B cell (primary cell): ENCODE measurements at regions not wholly inside any gene's neighbourhood (a gene's known extent, or its start where the extent isn't known, plus 50 kb on each side); places are given as distances from the start of the nearest gene placed in this dataset.

Experiments
- ATAC-seq: fragments of 200-7000 bp; cut with Tn5 transposase; one replicate; pipeline ENCODE4 v1.10.0; 2021; ENCODE audit warnings: low read depth, mild to moderate bottlenecking, moderate number of reproducible peaks, moderate library complexity
- CTCF ChIA-PET: fragments of 350-600 bp; sonication (Branson Sonifier 250); formaldehyde crosslinking; loops from one replicate; lab custom pipeline; 2021; ENCODE audit warnings: antibody characterized with exemption, inconsistent platforms; lab: Charles Lee
- POLR2A ChIA-PET: fragments of 350-600 bp; sonication (Branson Sonifier 250); formaldehyde crosslinking; loops from one replicate; lab custom pipeline; 2021; ENCODE audit warnings: antibody characterized with exemption; lab: Charles Lee
- DNase-seq: peaks from one replicate; pipeline ENCODE4 v3.0.0; 2013
- H2AFZ ChIP-seq: 2 replicates; pipeline ENCODE4 v1.6.1; 2012; ENCODE audit warnings: mild to moderate bottlenecking, low read depth, low read length; ENCODE audit not compliant: insufficient read depth, poor library complexity, severe bottlenecking
- H3K27ac ChIP-seq, 2 donors: 1 replicate in 1 of 2; 2 replicates in 1 of 2; pipeline ENCODE4 v1.5.1; 2012 to 2013; ENCODE audit warnings: low read length in 2 of 2, mild to moderate bottlenecking in 2 of 2, moderate library complexity in 1 of 2
- H3K27me3 ChIP-seq, 4 experiments: fragments of 200-600 bp in 1 of 4; sonication (generic) in 1 of 4; replicated peaks in 1 of 4; 1 replicate in 2 of 4; 2 replicates in 2 of 4; pipeline versions ENCODE4 v1.6.1 to v1.7.0; 2013 to 2016; ENCODE audit warnings: low read length in 3 of 4, mild to moderate bottlenecking in 2 of 4, mixed read lengths in 1 of 4, moderate library complexity in 1 of 4; ENCODE audit not compliant: insufficient read depth in 4 of 4, control insufficient read depth in 3 of 4; ENCODE audit errors: control extremely low read depth in 1 of 4
- H3K36me3 ChIP-seq, 2 experiments: replicated peaks in 1 of 2; 1 replicate in 1 of 2; 2 replicates in 1 of 2; pipeline versions ENCODE4 v1.6.1 to v1.7.1; 2013; ENCODE audit warnings: low read length in 1 of 2; ENCODE audit not compliant: insufficient read depth in 2 of 2, control insufficient read depth in 1 of 2; ENCODE audit errors: control extremely low read depth in 1 of 2, extremely low read depth in 1 of 2
- H3K4me1 ChIP-seq, 2 donors: fragments of 200-600 bp in 1 of 2; sonication (generic) in 1 of 2; 1 replicate in 1 of 2; 2 replicates in 1 of 2; pipeline versions ENCODE4 v1.5.1 to v1.6.1; 2013 to 2017; ENCODE audit warnings: low read length in 2 of 2; ENCODE audit not compliant: control insufficient read depth in 2 of 2, insufficient read depth in 2 of 2
- H3K4me2 ChIP-seq: replicated peaks from 2 replicates; pipeline ENCODE3; 2012; ENCODE audit warnings: mild to moderate bottlenecking, low read depth, low read length; ENCODE audit not compliant: poor library complexity, severe bottlenecking
- H3K4me3 ChIP-seq, 5 experiments: fragments of 200-600 bp in 1 of 5; sonication (generic) in 1 of 5; 1 replicate in 3 of 5; 2 replicates in 2 of 5; pipeline versions ENCODE4 v1.5.1 to v1.7.0; 2011 to 2016; ENCODE audit warnings: low read length in 4 of 5, mild to moderate bottlenecking in 4 of 5, low read depth in 2 of 5, control low read depth in 1 of 5, moderate library complexity in 1 of 5; ENCODE audit not compliant: insufficient read depth in 1 of 5; ENCODE audit errors: control extremely low read depth in 1 of 5, extremely low read depth in 1 of 5
- H3K79me2 ChIP-seq: fragments of 200-600 bp; sonication (generic); one replicate; pipeline ENCODE4 v1.6.0; 2016; ENCODE audit warnings: low read length; ENCODE audit not compliant: control insufficient read depth, insufficient read depth
- H3K9ac ChIP-seq: fragments of 200-600 bp; sonication (generic); 2 replicates; pipeline ENCODE4 v1.6.1; 2017; ENCODE audit warnings: mild to moderate bottlenecking, low read length, moderate library complexity
- H3K9me3 ChIP-seq, 3 donors: one replicate each; pipeline versions ENCODE4 v1.6.1 to v1.7.1; 2013; ENCODE audit warnings: low read length in 2 of 3; ENCODE audit not compliant: control insufficient read depth in 2 of 3, insufficient read depth in 1 of 3; ENCODE audit errors: control extremely low read depth in 1 of 3
- H4K20me1 ChIP-seq: 2 replicates; pipeline ENCODE4 v1.6.0; 2012; ENCODE audit warnings: mild to moderate bottlenecking, low read length; ENCODE audit not compliant: insufficient read depth, control insufficient read depth, poor library complexity, severe bottlenecking
- H3K27ac Mint-ChIP-seq: one replicate; pipeline ENCODE4 v1.8.0; 2021; ENCODE audit warnings: mixed read lengths
- H3K27me3 Mint-ChIP-seq: one replicate; pipeline ENCODE4 v1.8.0; 2021; ENCODE audit warnings: mixed read lengths
- H3K4me1 Mint-ChIP-seq: one replicate; pipeline ENCODE4 v1.8.0; 2021; ENCODE audit warnings: mixed read lengths
- H3K4me3 Mint-ChIP-seq: one replicate; pipeline ENCODE4 v1.8.0; 2021; ENCODE audit warnings: mixed read lengths
- H3K9me3 Mint-ChIP-seq: one replicate; pipeline ENCODE4 v1.8.0; 2022; ENCODE audit warnings: mixed read lengths; ENCODE audit not compliant: insufficient read depth
- CTCF ChIP-seq: fragments of 200-600 bp; IDR thresholded peaks from one replicate; pipeline ENCODE4 v1.8.0; 2022; ENCODE audit warnings: antibody characterized with exemption, mild to moderate bottlenecking
- EZH2 ChIP-seq: IDR thresholded peaks from 2 replicates; pipeline ENCODE4 v1.6.1; 2012; ENCODE audit warnings: borderline replicate concordance, low read depth, mild to moderate bottlenecking, moderate library complexity, low read length; ENCODE audit not compliant: insufficient read depth, poor library complexity, severe bottlenecking
- whole genome bisulfite sequencing: methylation state at CpG from one replicate; pipeline ENCODE4 v1.1.5; 2013; ENCODE audit warnings: missing lambda C conversion rate; ENCODE audit not compliant: insufficient coverage; 5-methylcytosine and 5-hydroxymethylcytosine counted together
- intact Hi-C: fragments of 100-400 bp; cut with micrococcal nuclease; formaldehyde crosslinking; loops from one replicate; pipeline ENCODE4 v1.10.0; 2022

- POLR2A ChIA-PET, result no interaction called here
- CTCF ChIA-PET, result no interaction called here
- no peaks in the 10 kb centered on the region for H3K4me1 Mint-ChIP-seq
- DNase-seq, result no peak
- WGBS, result no CpG with 5 or more reads among the region's 1 CpG
- no peak overlapping the region for H3K27ac Mint-ChIP-seq
- H3K4me3 Mint-ChIP-seq, result no peak overlapping the region
- Histone ChIP-seq H3K4me1 (no peaks in the 10 kb centered on the region), H3K36me3 (no peaks in the 10 kb centered on the region), H2AFZ (no peak overlapping the region), H3K27ac (no peak overlapping the region), H3K4me2 (no peak overlapping the region), H3K4me3 (no peak overlapping the region), H3K79me2 (no peaks in the 10 kb centered on the region), H4K20me1 (no peaks in the 10 kb centered on the region), H3K9ac (no peak overlapping the region), H3K9me3 (no peaks in the 10 kb centered on the region), H3K27me3 (no peaks in the 10 kb centered on the region)
- ATAC-seq, result no peak
- intact Hi-C loops, result no loop called here
- H3K27me3 Mint-ChIP-seq, result peaks cover 3% of the 10 kb centered on the region
- TF ChIP-seq EZH2 (no peak), CTCF (no peak)
- peaks cover 2% of the 10 kb centered on the region for H3K9me3 Mint-ChIP-seq
These were observed 150.3 kb downstream of the C16orf95 start for GRCh38 chr16:87166934-87167333.

DNA sequence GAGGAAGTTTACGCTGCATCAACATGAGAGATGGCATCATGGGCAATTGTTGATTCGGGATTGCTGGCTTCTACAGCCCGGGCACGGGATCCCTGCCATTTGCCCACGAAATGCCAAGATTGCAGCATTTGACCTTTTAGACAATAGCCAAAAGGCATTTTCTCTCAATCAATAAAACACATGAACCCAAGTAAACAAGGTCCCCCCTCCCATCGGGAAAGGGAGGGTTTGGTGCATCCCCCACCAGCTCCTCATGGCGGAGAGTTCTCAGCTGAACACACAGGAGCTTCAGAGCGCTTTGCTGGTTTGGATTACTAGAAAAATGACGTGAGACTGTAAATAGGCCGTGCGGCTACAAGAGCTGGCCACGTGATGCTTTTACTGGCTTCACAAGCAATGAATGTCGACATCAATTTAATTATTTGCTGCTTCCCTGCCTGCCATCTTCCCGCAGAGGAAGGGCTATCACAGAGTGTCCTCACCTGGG lies 147.6 kb downstream of the C16orf95 start:
- H3K9me3 Mint-ChIP-seq, result no peaks in the 10 kb centered on the region
- H3K27me3 Mint-ChIP-seq, result peaks cover 3% of the 10 kb centered on the region
- no peak overlapping the region for H3K9ac ChIP-seq
- no peak overlapping the region for H3K27ac Mint-ChIP-seq
- H3K27me3 ChIP-seq, result no peaks in the 10 kb centered on the region
- POLR2A ChIA-PET, result no interaction called here
- WGBS, result 95% methylated on average over 13 of the region's 14 CpGs
- DNase-seq (no peak), ATAC-seq (no peak)
- H3K4me3 ChIP-seq, result no peak overlapping the region
- H3K4me3 Mint-ChIP-seq, result no peak overlapping the region
- no peaks in the 10 kb centered on the region for H3K79me2 ChIP-seq
- no peaks in the 10 kb centered on the region for H3K4me1 Mint-ChIP-seq
- no peak overlapping the region for H2AFZ ChIP-seq
- no peak overlapping the region for H3K4me2 ChIP-seq
- intact Hi-C loops, result no loop called here
- TF ChIP-seq CTCF (no peak), EZH2 (no peak)
- no peaks in the 10 kb centered on the region for H3K9me3 ChIP-seq
- H4K20me1 ChIP-seq, result no peaks in the 10 kb centered on the region
- H3K27ac ChIP-seq, result no peak overlapping the region
- H3K36me3 ChIP-seq, result no peaks in the 10 kb centered on the region
- CTCF ChIA-PET, result no interaction called here
- H3K4me1 ChIP-seq, result no peaks in the 10 kb centered on the region
